Panc1 (cell line): ENCODE measurements at regions not wholly inside any gene's neighbourhood (a gene's known extent, or its start where the extent isn't known, plus 50 kb on each side); places are given as distances from the start of the nearest gene placed in this dataset.

Source experiments
- CTCF ChIP-seq: fragments of 450-650 bp; IDR thresholded peaks from 2 replicates; pipeline ENCODE4 v1.5.1; 2017; ENCODE audit warnings: mild to moderate bottlenecking
- POLR2AphosphoS5 ChIP-seq: IDR thresholded peaks from 2 replicates; pipeline ENCODE4 v1.6.1; 2012; ENCODE audit warnings: mild to moderate bottlenecking, low read depth, low read length, moderate library complexity
- REST ChIP-seq, 2 experiments: IDR thresholded peaks; 2 replicates each; pipeline ENCODE4 v1.6.1; 2011 to 2012; ENCODE audit warnings: low read depth in 2 of 2, control low read depth in 1 of 2, low read length in 1 of 2, mild to moderate bottlenecking in 1 of 2, moderate library complexity in 1 of 2; ENCODE audit not compliant: insufficient read depth in 1 of 2

GRCh38 chr3:55218577-55218976, 268.5 kb downstream of the WNT5A start:
- no peak for TF ChIP-seq POLR2AphosphoS5
- no peak for TF ChIP-seq CTCF
- TF ChIP-seq REST (IDR thresholded peaks at IDR 0.05; ENCODE audit: insufficient read depth in 1 of 2, low read depth in 2 of 2, low read length in 1 of 2) = no peak
